ENCODE measurements at regions not wholly inside any gene's neighbourhood (a gene's known extent, or its start where the extent isn't known, plus 50 kb on each side); places are given as distances from the start of the nearest gene placed in this dataset.
"Not testable (repeated sequence)": the region's sequence is repeated elsewhere in the genome, so short reads cannot be mapped to it uniquely, and the experiment has no call there.

- DNase-seq, result no peak
Observed at GRCh38 chr6:14412026-14412425, 294.5 kb downstream of the CD83 start.

GRCh38 chr6:14415452-14415851 is 297.9 kb downstream of the CD83 start:
- no peak for DNase-seq

GRCh38 chr6:14417377-14417776 is 299.8 kb downstream of the CD83 start:
- no peak for DNase-seq

GRCh38 chr6:14419224-14419623 is 301.7 kb downstream of the CD83 start:
- DNase-seq, result not testable (repeated sequence)

- no peak for DNase-seq
Observed at GRCh38 chr6:14422061-14422460, 304.5 kb downstream of the CD83 start.

- no peak for DNase-seq
Observed at GRCh38 chr6:14422917-14423316, 305.3 kb downstream of the CD83 start.

- DNase-seq, result no peak
Observed at GRCh38 chr6:14423330-14423729, 305.8 kb downstream of the CD83 start.

- no peak for DNase-seq
Observed at GRCh38 chr6:14423955-14424354, 306.4 kb downstream of the CD83 start.

GRCh38 chr6:14425805-14426204 is 308.2 kb downstream of the CD83 start:
- no peak for DNase-seq

- no peak for DNase-seq
Observed at GRCh38 chr6:14426281-14426680, 308.7 kb downstream of the CD83 start.

GRCh38 chr6:14428269-14428668 is 310.7 kb downstream of the CD83 start:
- DNase-seq, result no peak

- no peak for DNase-seq
Observed at GRCh38 chr6:14429396-14429795, 311.8 kb downstream of the CD83 start.

- DNase-seq, result no peak
Observed at GRCh38 chr6:14430218-14430617, 312.6 kb downstream of the CD83 start.

GRCh38 chr6:14431385-14432330 is 314.1 kb downstream of the CD83 start:
- no peak for DNase-seq

GRCh38 chr6:14434916-14435690 is 317.5 kb downstream of the CD83 start:
- no peak for DNase-seq

GRCh38 chr6:14436592-14437132 is 319.1 kb downstream of the CD83 start:
- DNase-seq, result no peak

GRCh38 chr6:14439419-14439818 is 321.8 kb downstream of the CD83 start:
- no peak for DNase-seq

- no peak for DNase-seq
Observed at GRCh38 chr6:14440215-14440910, 322.8 kb downstream of the CD83 start.

GRCh38 chr6:14440940-14441781 is 323.6 kb downstream of the CD83 start:
- no peak for DNase-seq

- no peak for DNase-seq
Observed at GRCh38 chr6:14442242-14442641, 324.7 kb downstream of the CD83 start.

GRCh38 chr6:14443629-14444268 is 326.2 kb downstream of the CD83 start:
- DNase-seq, result no peak
